Mesothelial cell of epicardium (in vitro differentiated cells): ENCODE measurements at regions not wholly inside any gene's neighbourhood (a gene's known extent, or its start where the extent isn't known, plus 50 kb on each side); places are given as distances from the start of the nearest gene placed in this dataset.

ENCODE experiments used
- DNase-seq, 2 experiments: peaks; one replicate each; pipeline ENCODE4 v3.0.0; 2021; ENCODE audit warnings: low spot score in 2 of 2; ENCODE audit not compliant: unreplicated experiment in 2 of 2
- H3K27ac Mint-ChIP-seq: 2 replicates; pipeline ENCODE4 v1.8.0; 2021; ENCODE audit warnings: mixed read lengths
- H3K27me3 Mint-ChIP-seq: 2 replicates; pipeline ENCODE4 v1.8.0; 2021; ENCODE audit warnings: low read depth, mixed read lengths
- H3K36me3 Mint-ChIP-seq: 2 replicates; pipeline ENCODE4 v1.8.0; 2021; ENCODE audit warnings: mixed read lengths
- H3K4me1 Mint-ChIP-seq: 2 replicates; pipeline ENCODE4 v1.8.0; 2021; ENCODE audit warnings: mixed read lengths
- H3K4me3 Mint-ChIP-seq: 2 replicates; pipeline ENCODE4 v1.8.0; 2021; ENCODE audit warnings: mild to moderate bottlenecking, moderate library complexity, mixed read lengths
- H3K9me3 Mint-ChIP-seq: 2 replicates; pipeline ENCODE4 v1.8.0; 2021; ENCODE audit warnings: mixed read lengths
- CTCF ChIP-seq: fragments of 200-600 bp; sonication (generic); IDR thresholded peaks from one replicate; pipeline ENCODE4 v1.5.0; 2021; ENCODE audit warnings: antibody characterized with exemption; ENCODE audit not compliant: unreplicated experiment

DNA sequence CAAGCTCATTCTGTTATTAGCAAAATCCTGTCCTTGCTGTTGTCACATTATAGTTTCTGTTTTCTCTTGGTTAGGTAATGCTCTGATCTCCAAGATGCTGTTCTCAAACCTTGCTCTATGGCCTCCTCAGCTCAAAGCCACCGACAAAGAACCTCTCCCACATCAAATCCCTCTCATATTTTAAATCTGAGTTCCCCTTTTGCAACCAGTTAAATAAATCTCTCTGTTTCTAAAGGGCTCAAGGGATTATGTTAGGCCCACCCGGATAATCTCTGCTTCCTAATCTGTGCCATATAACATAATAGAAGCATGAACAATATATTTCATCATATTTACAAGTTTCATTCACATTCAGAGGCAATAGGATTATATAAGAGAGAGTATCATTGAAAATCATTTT, 286.0 kb downstream of the CYLC2 start:
- H3K27ac Mint-ChIP-seq: no peak overlapping the region
- DNase-seq: no peak
- H3K36me3 Mint-ChIP-seq: no peaks in the 10 kb centered on the region
- no peaks in the 10 kb centered on the region for H3K9me3 Mint-ChIP-seq
- no peaks in the 10 kb centered on the region for H3K27me3 Mint-ChIP-seq
- no peaks in the 10 kb centered on the region for H3K4me1 Mint-ChIP-seq
- H3K4me3 Mint-ChIP-seq: no peak overlapping the region
- no peak for TF ChIP-seq CTCF

- no peak for TF ChIP-seq CTCF
- no peaks in the 10 kb centered on the region for H3K4me1 Mint-ChIP-seq
- no peak overlapping the region for H3K27ac Mint-ChIP-seq
- no peak overlapping the region for H3K4me3 Mint-ChIP-seq
- peaks cover 5% of the 10 kb centered on the region for H3K9me3 Mint-ChIP-seq
- H3K27me3 Mint-ChIP-seq: no peaks in the 10 kb centered on the region
- no peaks in the 10 kb centered on the region for H3K36me3 Mint-ChIP-seq
- no peak for DNase-seq
Measured at GRCh38 chr9:103287361-103287760, 292.2 kb downstream of the CYLC2 start.

DNA sequence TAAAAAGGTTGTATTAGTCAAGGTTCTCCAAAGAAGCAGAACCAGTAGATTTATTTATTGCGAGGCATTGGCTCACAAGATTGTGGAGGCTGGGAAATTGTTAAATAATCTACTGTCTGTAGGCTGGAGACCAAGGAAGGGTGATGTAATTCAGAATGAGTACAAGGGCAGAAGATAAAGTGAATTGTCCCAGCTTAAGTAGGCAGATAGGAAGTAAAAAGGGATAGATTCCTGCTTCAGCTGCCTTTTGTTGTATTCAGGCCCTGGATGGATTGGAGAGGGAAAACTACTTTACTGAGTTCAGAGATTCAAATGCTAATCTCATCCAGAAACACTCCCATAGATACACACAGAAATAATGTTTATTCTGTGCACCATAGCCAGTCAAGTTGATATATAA, 301.1 kb downstream of the CYLC2 start:
- Mint-ChIP-seq H3K4me3 (no peak overlapping the region), H3K4me1 (no peaks in the 10 kb centered on the region), H3K9me3 (peaks cover 11% of the 10 kb centered on the region), H3K27me3 (no peaks in the 10 kb centered on the region), H3K36me3 (no peaks in the 10 kb centered on the region), H3K27ac (no peak overlapping the region)
- TF ChIP-seq CTCF: no peak
- no peak for DNase-seq

DNA sequence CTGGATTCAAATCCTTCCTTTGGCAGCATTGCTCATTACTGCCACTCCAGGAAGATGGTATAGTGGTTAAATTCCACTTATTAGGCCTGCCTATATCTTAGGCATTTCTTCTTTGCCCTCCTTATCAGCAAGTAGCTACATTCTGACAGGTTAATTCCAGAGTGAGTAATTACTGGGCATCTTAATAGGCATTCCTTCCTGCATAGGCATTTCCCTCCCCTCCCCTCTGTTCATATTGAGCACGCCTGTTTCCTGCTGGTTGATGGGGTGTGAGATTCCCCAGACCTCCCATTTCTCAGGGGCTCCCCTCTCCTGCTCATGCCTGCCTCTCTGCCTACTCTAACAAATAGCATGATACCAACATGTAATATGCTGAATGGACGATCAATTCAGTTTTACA, 305.9 kb downstream of the CYLC2 start:
- Mint-ChIP-seq H3K36me3 (no peaks in the 10 kb centered on the region), H3K27me3 (no peaks in the 10 kb centered on the region), H3K27ac (no peak overlapping the region), H3K9me3 (peaks cover 19% of the 10 kb centered on the region), H3K4me1 (no peaks in the 10 kb centered on the region), H3K4me3 (no peak overlapping the region)
- DNase-seq: no peak
- TF ChIP-seq CTCF: no peak

DNA sequence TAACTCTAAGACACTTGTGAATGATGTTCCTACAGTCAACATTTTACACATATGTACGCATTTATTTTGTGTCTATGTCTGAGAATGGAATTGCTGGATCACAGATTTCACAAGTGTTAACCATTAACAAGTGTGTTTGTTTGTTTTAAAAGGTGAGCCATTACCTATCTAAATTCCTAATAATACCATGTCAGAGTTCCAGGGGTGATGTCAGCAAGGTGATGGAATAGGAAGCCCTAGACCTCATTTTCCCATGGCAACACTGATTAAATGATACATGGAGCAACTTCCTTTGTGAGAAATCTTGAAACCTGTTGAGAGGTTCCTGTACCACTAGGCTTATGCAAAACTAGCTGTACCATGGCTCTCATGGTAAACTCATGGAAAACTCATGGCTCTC, 309.7 kb downstream of the CYLC2 start:
- Mint-ChIP-seq H3K4me3 (no peak overlapping the region), H3K4me1 (no peaks in the 10 kb centered on the region), H3K27ac (no peak overlapping the region), H3K27me3 (no peaks in the 10 kb centered on the region), H3K9me3 (peaks cover 26% of the 10 kb centered on the region), H3K36me3 (no peaks in the 10 kb centered on the region)
- no peak for TF ChIP-seq CTCF
- DNase-seq: no peak

DNA sequence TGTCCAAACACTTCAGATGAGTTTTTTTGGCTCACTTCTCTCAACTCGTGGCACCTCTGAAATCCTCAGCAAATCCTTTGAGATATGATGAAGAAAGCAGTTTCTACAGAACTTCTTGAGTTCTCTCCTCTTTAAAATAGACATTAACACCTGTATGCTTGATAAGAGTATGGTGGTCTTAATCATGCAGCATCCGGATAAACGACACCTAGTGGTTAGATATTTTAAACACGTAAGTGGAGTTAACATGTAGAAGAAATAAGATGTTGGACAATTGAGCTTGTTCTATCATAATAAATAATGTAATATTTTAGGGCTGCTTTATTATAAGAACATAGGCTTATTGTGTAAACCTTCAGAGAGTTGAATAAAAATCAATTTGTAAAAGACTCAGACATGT, 324.8 kb downstream of the CYLC2 start:
- no peak overlapping the region for H3K27ac Mint-ChIP-seq
- H3K4me1 Mint-ChIP-seq: no peaks in the 10 kb centered on the region
- H3K27me3 Mint-ChIP-seq: no peaks in the 10 kb centered on the region
- DNase-seq: no peak
- H3K4me3 Mint-ChIP-seq: no peak overlapping the region
- no peaks in the 10 kb centered on the region for H3K9me3 Mint-ChIP-seq
- no peaks in the 10 kb centered on the region for H3K36me3 Mint-ChIP-seq
- no peak for TF ChIP-seq CTCF
